ENCODE measurements at regions not wholly inside any gene's neighbourhood (a gene's known extent, or its start where the extent isn't known, plus 50 kb on each side); places are given as distances from the start of the nearest gene placed in this dataset.

GRCh38 chr18:78154853-78155252 lies 824.8 kb upstream of the SALL3 start:
- H3K4me1 ChIP-seq (ENCODE audit: control insufficient read depth, extremely low read depth, insufficient read depth, low read length) = no peaks in the 10 kb centered on the region
- H2AFZ ChIP-seq (ENCODE audit: control insufficient read depth, low read length) = no peak overlapping the region
- H3K9me3 ChIP-seq (ENCODE audit: control insufficient read depth, low read depth, low read length) = peaks cover 15% of the 10 kb centered on the region
- H3K79me2 ChIP-seq (ENCODE audit: control insufficient read depth, insufficient read depth, low read length) = no peaks in the 10 kb centered on the region
- no peak overlapping the region for H3K9ac ChIP-seq (ENCODE audit: control insufficient read depth, extremely low read depth, insufficient read depth, low read length)
- H3K4me2 ChIP-seq (ENCODE audit: control insufficient read depth, extremely low read depth, insufficient read depth, low read depth, low read length) = no peak overlapping the region
- H3K4me3 ChIP-seq (ENCODE audit: control insufficient read depth in 2 of 3, extremely low read depth in 1 of 3, insufficient read depth in 2 of 3, low read depth in 1 of 3, low read length in 3 of 3) = no peak overlapping the region
- no peak for DNase-seq (ENCODE audit: low read depth, low spot score)
- dilution Hi-C loops (cut with MboI; ENCODE audit: extremely low pct_ligation_motif_present, low sequenced_read_pairs) = no loop called here
- H3K36me3 ChIP-seq (ENCODE audit: control insufficient read depth in 2 of 2, extremely low read depth in 1 of 2, insufficient read depth in 2 of 2, low read length in 2 of 2) = no peaks in the 10 kb centered on the region
- H4K20me1 ChIP-seq (ENCODE audit: control insufficient read depth, extremely low read depth, insufficient read depth, low read length) = no peaks in the 10 kb centered on the region
- TF ChIP-seq EZH2 (IDR thresholded peaks at IDR 0.05; ENCODE audit: low read length) = no peak
- no peak for TF ChIP-seq CTCF (optimal IDR thresholded peaks at IDR 0.05 in 1 of 3, IDR thresholded peaks at IDR 0.05 in 1 of 3, conservative IDR thresholded peaks at IDR 0.05 in 1 of 3; ENCODE audit: extremely low read depth in 1 of 3, insufficient read depth in 2 of 3, low read length in 3 of 3)
- H3K27me3 ChIP-seq (ENCODE audit: control insufficient read depth, extremely low read depth, insufficient read depth, low read length) = no peaks in the 10 kb centered on the region
- no peak for FAIRE-seq
- no peak overlapping the region for H3K27ac ChIP-seq (ENCODE audit: control insufficient read depth, insufficient read depth, low read length)
- no peaks in the 10 kb centered on the region for H3K9me1 ChIP-seq (ENCODE audit: control insufficient read depth, extremely low read depth, insufficient read depth, low read length)

GRCh38 chr18:78156466-78156865 lies 823.2 kb upstream of the SALL3 start:
- no peak overlapping the region for H3K27ac ChIP-seq (ENCODE audit: control insufficient read depth, insufficient read depth, low read length)
- dilution Hi-C loops (cut with MboI; ENCODE audit: extremely low pct_ligation_motif_present, low sequenced_read_pairs) = no loop called here
- FAIRE-seq = no peak

More at GRCh38 chr18:78156466-78156865, 823.2 kb upstream of the SALL3 start:
- H3K4me3 ChIP-seq (ENCODE audit: control insufficient read depth in 2 of 3, extremely low read depth in 1 of 3, insufficient read depth in 2 of 3, low read depth in 1 of 3, low read length in 3 of 3) = no peak overlapping the region
- no peaks in the 10 kb centered on the region for H3K36me3 ChIP-seq (ENCODE audit: control insufficient read depth in 2 of 2, extremely low read depth in 1 of 2, insufficient read depth in 2 of 2, low read length in 2 of 2)
- no peaks in the 10 kb centered on the region for H3K27me3 ChIP-seq (ENCODE audit: control insufficient read depth, extremely low read depth, insufficient read depth, low read length)
- TF ChIP-seq EZH2 (IDR thresholded peaks at IDR 0.05; ENCODE audit: low read length) (no peak), CTCF (optimal IDR thresholded peaks at IDR 0.05 in 1 of 3, IDR thresholded peaks at IDR 0.05 in 1 of 3, conservative IDR thresholded peaks at IDR 0.05 in 1 of 3; ENCODE audit: extremely low read depth in 1 of 3, insufficient read depth in 2 of 3, low read length in 3 of 3) (no peak)
- no peaks in the 10 kb centered on the region for H4K20me1 ChIP-seq (ENCODE audit: control insufficient read depth, extremely low read depth, insufficient read depth, low read length)
- peaks cover 13% of the 10 kb centered on the region for H3K9me3 ChIP-seq (ENCODE audit: control insufficient read depth, low read depth, low read length)
- H3K4me2 ChIP-seq (ENCODE audit: control insufficient read depth, extremely low read depth, insufficient read depth, low read depth, low read length) = no peak overlapping the region
- no peaks in the 10 kb centered on the region for H3K4me1 ChIP-seq (ENCODE audit: control insufficient read depth, extremely low read depth, insufficient read depth, low read length)
- no peak overlapping the region for H3K9ac ChIP-seq (ENCODE audit: control insufficient read depth, extremely low read depth, insufficient read depth, low read length)
- H2AFZ ChIP-seq (ENCODE audit: control insufficient read depth, low read length) = no peak overlapping the region
- no peaks in the 10 kb centered on the region for H3K9me1 ChIP-seq (ENCODE audit: control insufficient read depth, extremely low read depth, insufficient read depth, low read length)
- no peak for DNase-seq (ENCODE audit: low read depth, low spot score)
- no peaks in the 10 kb centered on the region for H3K79me2 ChIP-seq (ENCODE audit: control insufficient read depth, insufficient read depth, low read length)

Measured in keratinocyte (primary cell).